ENCODE measurements at regions not wholly inside any gene's neighbourhood (a gene's known extent, or its start where the extent isn't known, plus 50 kb on each side); places are given as distances from the start of the nearest gene placed in this dataset.
A peak's percentile ranks its signal among the peaks of the same experiment; 100 is the strongest.

- DNase-seq, result no peak
Observed at GRCh38 chr18:70489571-70489970, 200.7 kb downstream of the SOCS6 start.

- no peak for DNase-seq
Observed at GRCh38 chr18:70469916-70470315, 181.1 kb downstream of the SOCS6 start.

GRCh38 chr18:70468861-70469547 lies 180.2 kb downstream of the SOCS6 start:
- DNase-seq, result no peak

GRCh38 chr18:70464343-70465114 lies 175.7 kb downstream of the SOCS6 start:
- peak; percentile 40 for DNase-seq

GRCh38 chr18:70463085-70463484 lies 174.2 kb downstream of the SOCS6 start:
- DNase-seq, result no peak

GRCh38 chr18:70462078-70462439 lies 173.2 kb downstream of the SOCS6 start:
- DNase-seq, result no peak

GRCh38 chr18:70461323-70462077 lies 172.7 kb downstream of the SOCS6 start:
- no peak for DNase-seq

GRCh38 chr18:70459731-70460130 lies 170.9 kb downstream of the SOCS6 start:
- no peak for DNase-seq

GRCh38 chr18:70459251-70459650 lies 170.4 kb downstream of the SOCS6 start:
- no peak for DNase-seq

- DNase-seq, result no peak
Observed at GRCh38 chr18:70457788-70458187, 168.9 kb downstream of the SOCS6 start.

- no peak for DNase-seq
Observed at GRCh38 chr18:70457223-70457622, 168.4 kb downstream of the SOCS6 start.

- no peak for DNase-seq
Observed at GRCh38 chr18:70456376-70456775, 167.5 kb downstream of the SOCS6 start.

- DNase-seq, result no peak
Observed at GRCh38 chr18:70455731-70456130, 166.9 kb downstream of the SOCS6 start.

- DNase-seq, result no peak
Observed at GRCh38 chr18:70454704-70455322, 166.0 kb downstream of the SOCS6 start.

- no peak for DNase-seq
Observed at GRCh38 chr18:70453058-70453775, 164.4 kb downstream of the SOCS6 start.

- no peak for DNase-seq
Observed at GRCh38 chr18:70452501-70452900, 163.7 kb downstream of the SOCS6 start.

GRCh38 chr18:70450426-70451253 lies 161.8 kb downstream of the SOCS6 start:
- DNase-seq, result no peak

- no peak for DNase-seq
Observed at GRCh38 chr18:70448588-70448987, 159.7 kb downstream of the SOCS6 start.

- DNase-seq, result no peak
Observed at GRCh38 chr18:70446063-70446462, 157.2 kb downstream of the SOCS6 start.

GRCh38 chr18:70442933-70443332 lies 154.1 kb downstream of the SOCS6 start:
- no peak for DNase-seq

- no peak for DNase-seq
Observed at GRCh38 chr18:70432804-70433400, 144.1 kb downstream of the SOCS6 start.

All from CD4-positive, alpha-beta T cell treated with Interferon gamma for 1 hour (primary cell).